Right ventricle myocardium superior (tissue), 1 donor: ENCODE measurements at regions not wholly inside any gene's neighbourhood (a gene's known extent, or its start where the extent isn't known, plus 50 kb on each side); places are given as distances from the start of the nearest gene placed in this dataset.

ENCODE experiments used
- ATAC-seq: fragments of 200-7000 bp; cut with Tn5 transposase; one replicate; pipeline ENCODE4 v1.9.1; 2020; ENCODE audit warnings: mild to moderate bottlenecking; ENCODE audit not compliant: poor library complexity
- DNase-seq: peaks from one replicate; pipeline ENCODE4 v3.0.0-alpha.2; 2020
- intact Hi-C: fragments of 100-400 bp; cut with DNase I; formaldehyde crosslinking; loops from one replicate; pipeline ENCODE4 v1.11.2; 2022
- donor health status: DM: no; HTN: yes; CAD: no; lungs with severe emphysema.

GRCh38 chr3:132911741-132912415 is 126.3 kb upstream of the TMEM108 start:
- peak; percentile 73 for ATAC-seq
- intact Hi-C loops: no loop called here

GRCh38 chr3:132907293-132907692 is 130.9 kb upstream of the TMEM108 start:
- intact Hi-C loops: no loop called here
- DNase-seq (no peak), ATAC-seq (no peak)

More at GRCh38 chr3:132911741-132912415, 126.3 kb upstream of the TMEM108 start:
- no peak for DNase-seq

GRCh38 chr3:132900481-132900880 is 137.7 kb upstream of the TMEM108 start:
- no peak for ATAC-seq
- intact Hi-C loops: no loop called here

GRCh38 chr3:132898141-132898540 is 140.1 kb upstream of the TMEM108 start:
- intact Hi-C loops: no loop called here
- ATAC-seq (peak; percentile 45), DNase-seq (no peak)

More at GRCh38 chr3:132900481-132900880, 137.7 kb upstream of the TMEM108 start:
- no peak for DNase-seq

- ATAC-seq: no peak
- intact Hi-C loops: no loop called here
- DNase-seq: no peak
These were observed 145.2 kb upstream of the TMEM108 start for GRCh38 chr3:132892956-132893355.

- intact Hi-C loops: no loop called here
- DNase-seq: no peak
- ATAC-seq: no peak
These were observed 156.3 kb upstream of the TMEM108 start for GRCh38 chr3:132881756-132882409.

- DNase-seq (no peak), ATAC-seq (no peak)
- intact Hi-C loops: no loop called here
These were observed 157.2 kb upstream of the TMEM108 start for GRCh38 chr3:132880986-132881385.

- intact Hi-C loops: no loop called here
- ATAC-seq (no peak), DNase-seq (no peak)
These were observed 157.4 kb upstream of the NPHP3 start for GRCh38 chr3:132879656-132880055.

- no peak for DNase-seq
- intact Hi-C loops: no loop called here
- no peak for ATAC-seq
These were observed 152.5 kb upstream of the NPHP3 start for GRCh38 chr3:132874701-132875100.

GRCh38 chr3:132872711-132873110 is 150.5 kb upstream of the NPHP3 start:
- intact Hi-C loops: no loop called here
- no peak for DNase-seq

GRCh38 chr3:132871956-132872355 is 149.7 kb upstream of the NPHP3 start:
- ATAC-seq (no peak), DNase-seq (no peak)
- intact Hi-C loops: no loop called here

More at GRCh38 chr3:132872711-132873110, 150.5 kb upstream of the NPHP3 start:
- ATAC-seq: no peak

GRCh38 chr3:132870541-132870940 is 148.3 kb upstream of the NPHP3 start:
- DNase-seq (no peak), ATAC-seq (no peak)
- intact Hi-C loops: no loop called here

GRCh38 chr3:132867956-132868355 is 145.7 kb upstream of the NPHP3 start:
- ATAC-seq (no peak), DNase-seq (no peak)
- intact Hi-C loops: no loop called here

GRCh38 chr3:132867526-132867925 is 145.3 kb upstream of the NPHP3 start:
- DNase-seq: no peak
- intact Hi-C loops: no loop called here
- ATAC-seq: no peak

GRCh38 chr3:132857317-132857716 is 135.1 kb upstream of the NPHP3 start:
- DNase-seq: no peak
- ATAC-seq: no peak
- intact Hi-C loops: no loop called here

- DNase-seq (no peak), ATAC-seq (no peak)
- intact Hi-C loops: no loop called here
These were observed 132.8 kb upstream of the NPHP3 start for GRCh38 chr3:132854856-132855535.

- ATAC-seq (no peak), DNase-seq (no peak)
- intact Hi-C loops: no loop called here
These were observed 125.8 kb upstream of the NPHP3 start for GRCh38 chr3:132847849-132848625.

GRCh38 chr3:132843851-132844553 is 121.8 kb upstream of the NPHP3 start:
- intact Hi-C loops: no loop called here
- no peak for DNase-seq
- ATAC-seq: no peak

GRCh38 chr3:132843349-132843748 is 121.1 kb upstream of the NPHP3 start:
- intact Hi-C loops: no loop called here
- ATAC-seq (no peak), DNase-seq (no peak)
